Endothelial cell of umbilical vein (primary cell): ENCODE measurements at regions not wholly inside any gene's neighbourhood (a gene's known extent, or its start where the extent isn't known, plus 50 kb on each side); places are given as distances from the start of the nearest gene placed in this dataset.

Experiments
- BruUV-seq: library from RNA; stranded (reverse); fragments of 400-500 nt; replicated peaks from 2 replicates; lab custom pipeline; 2021; lab: Mats Ljungman, UMichigan
- CTCF ChIA-PET: fragments of 300-600, 350-600 bp; sonication (Branson Sonifier 250); formaldehyde crosslinking; loops from one replicate; lab custom pipeline; 2021; ENCODE audit warnings: antibody characterized with exemption, inconsistent platforms; lab: Charles Lee
- POLR2A ChIA-PET: fragments of 300-600, 350-600 bp; sonication (Branson Sonifier 250); formaldehyde crosslinking; loops from one replicate; lab custom pipeline; 2021; ENCODE audit warnings: antibody characterized with exemption, inconsistent platforms; lab: Charles Lee
- DNase-seq: peaks from one replicate; pipeline ENCODE4 v3.0.0-alpha.2; 2011; ENCODE audit warnings: low read depth, low spot score
- FAIRE-seq: peaks from 2 replicates; lab custom pipeline; 2011; peaks lifted over from hg19 to GRCh38; lab: Jason Lieb, UNC
- H2AFZ ChIP-seq: 2 replicates; pipeline ENCODE4 v1.6.0; 2012; ENCODE audit warnings: low read depth, low read length, control low read depth, inconsistent platforms
- H3K27ac ChIP-seq: 2 replicates; pipeline ENCODE4 v1.5.1; 2011; ENCODE audit warnings: low read depth, mild to moderate bottlenecking, control low read depth, low read length, moderate library complexity; ENCODE audit not compliant: insufficient read depth
- H3K27me3 ChIP-seq, 2 experiments: 2 replicates each; pipeline versions ENCODE4 v1.6.0 to v1.6.1; 2011; ENCODE audit warnings: low read length in 2 of 2, mixed read lengths in 1 of 2; ENCODE audit not compliant: control insufficient read depth in 2 of 2, insufficient read depth in 2 of 2
- H3K36me3 ChIP-seq, 2 experiments: 2 replicates in 1 of 2; 3 replicates in 1 of 2; pipeline ENCODE4 v1.5.1; 2011; ENCODE audit warnings: low read length in 2 of 2, mild to moderate bottlenecking in 1 of 2, moderate library complexity in 1 of 2; ENCODE audit not compliant: control insufficient read depth in 2 of 2, insufficient read depth in 2 of 2; ENCODE audit errors: extremely low read depth in 1 of 2
- H3K4me1 ChIP-seq: 3 replicates; pipeline ENCODE4 v1.5.1; 2011; ENCODE audit warnings: mild to moderate bottlenecking, low read length; ENCODE audit not compliant: control insufficient read depth, insufficient read depth; ENCODE audit errors: extremely low read depth
- H3K4me2 ChIP-seq: 2 replicates; pipeline ENCODE4 v1.6.1; 2011; ENCODE audit warnings: low read length, control low read depth, mixed read lengths; ENCODE audit not compliant: insufficient read depth
- H3K4me3 ChIP-seq, 3 experiments: fragments of 200-600 bp in 1 of 3; sonication (generic), shearing (Covaris generic) in 1 of 3; replicated peaks in 1 of 3; 2 replicates each; pipeline ENCODE4 v1.5.1; 2011 to 2016; ENCODE audit warnings: control low read depth in 3 of 3, low read length in 3 of 3, mild to moderate bottlenecking in 2 of 3, inconsistent platforms in 1 of 3, low read depth in 1 of 3, moderate library complexity in 1 of 3; ENCODE audit not compliant: insufficient read depth in 1 of 3
- H3K79me2 ChIP-seq: 2 replicates; pipeline ENCODE4 v1.6.0; 2012; ENCODE audit warnings: low read length, inconsistent platforms; ENCODE audit not compliant: control insufficient read depth, insufficient read depth
- H3K9ac ChIP-seq: replicated peaks from 2 replicates; pipeline ENCODE3; 2011; ENCODE audit warnings: low read length, control low read depth; ENCODE audit not compliant: insufficient read depth; ENCODE audit errors: extremely low read depth
- H3K9me1 ChIP-seq: replicated peaks from 3 replicates; pipeline ENCODE4 v1.6.0; 2011; ENCODE audit warnings: mild to moderate bottlenecking, low read length; ENCODE audit not compliant: control insufficient read depth, insufficient read depth; ENCODE audit errors: extremely low read depth
- H3K9me3 ChIP-seq: replicated peaks from 2 replicates; pipeline ENCODE4 v1.5.1; 2012; ENCODE audit warnings: low read length, inconsistent platforms; ENCODE audit not compliant: control insufficient read depth, insufficient read depth
- H4K20me1 ChIP-seq: replicated peaks from 2 replicates; pipeline ENCODE3; 2011; ENCODE audit warnings: mild to moderate bottlenecking, low read length; ENCODE audit not compliant: control insufficient read depth, insufficient read depth; ENCODE audit errors: extremely low read depth
- EZH2 ChIP-seq: IDR thresholded peaks from 2 replicates; pipeline ENCODE4 v1.6.1; 2012; ENCODE audit warnings: borderline replicate concordance, low read depth, mild to moderate bottlenecking, moderate library complexity, low read length, inconsistent platforms; ENCODE audit not compliant: severe bottlenecking
- FOS ChIP-seq: IDR thresholded peaks from 2 replicates; pipeline ENCODE4 v1.6.1; 2011; ENCODE audit warnings: mild to moderate bottlenecking, low read length, moderate library complexity, borderline replicate concordance; ENCODE audit not compliant: insufficient read depth
- GATA2 ChIP-seq: IDR thresholded peaks from 2 replicates; pipeline ENCODE4 v1.7.0; 2011; ENCODE audit warnings: low read depth, mild to moderate bottlenecking, moderate library complexity, mixed read lengths, low read length; ENCODE audit not compliant: insufficient read length, insufficient read depth
- JUN ChIP-seq: IDR thresholded peaks from 2 replicates; pipeline ENCODE4 v1.6.1; 2011; ENCODE audit warnings: borderline replicate concordance, low read depth; ENCODE audit not compliant: insufficient read length, insufficient read depth
- MYC ChIP-seq: IDR thresholded peaks from one replicate; pipeline ENCODE4 v1.6.1; 2011; ENCODE audit warnings: mild to moderate bottlenecking, low read depth, low read length
- POLR2A ChIP-seq: IDR thresholded peaks from 2 replicates; pipeline ENCODE4 v1.6.1; 2012; ENCODE audit warnings: low read depth, mild to moderate bottlenecking, control low read depth, low read length
- POLR2AphosphoS5 ChIP-seq: IDR thresholded peaks from 2 replicates; pipeline ENCODE4 v1.6.1; 2012; ENCODE audit warnings: low read depth, mild to moderate bottlenecking, control low read depth, low read length, moderate library complexity; ENCODE audit not compliant: insufficient read depth
- dilution Hi-C: fragments of 300-500 bp; cut with MboI; formaldehyde crosslinking; loops from one replicate; pipeline ENCODE4 v1.15.0; 2019; ENCODE audit warnings: low sequenced_read_pairs; ENCODE audit not compliant: extremely low pct_ligation_motif_present
- intact Hi-C: fragments of 100-400 bp; cut with micrococcal nuclease; formaldehyde crosslinking; loops from one replicate; pipeline ENCODE4 v1.10.0; 2022
- TF ChIP-seq, protein P1 (sequence below): IDR thresholded peaks from 2 replicates; pipeline ENCODE4 v1.6.1; 2011; ENCODE audit not compliant: insufficient read depth, insufficient read length
- TF ChIP-seq, protein P2 (sequence below), 2 donors: IDR thresholded peaks; 1 replicate in 1 of 2; 2 replicates in 1 of 2; pipeline ENCODE4 v1.5.1; 2011; ENCODE audit warnings: low read length in 2 of 2, mild to moderate bottlenecking in 2 of 2, moderate library complexity in 2 of 2, control low read depth in 1 of 2, inconsistent platforms in 1 of 2, low read depth in 1 of 2; ENCODE audit not compliant: insufficient read depth in 1 of 2; ENCODE audit errors: extremely low read depth in 1 of 2

DNA sequence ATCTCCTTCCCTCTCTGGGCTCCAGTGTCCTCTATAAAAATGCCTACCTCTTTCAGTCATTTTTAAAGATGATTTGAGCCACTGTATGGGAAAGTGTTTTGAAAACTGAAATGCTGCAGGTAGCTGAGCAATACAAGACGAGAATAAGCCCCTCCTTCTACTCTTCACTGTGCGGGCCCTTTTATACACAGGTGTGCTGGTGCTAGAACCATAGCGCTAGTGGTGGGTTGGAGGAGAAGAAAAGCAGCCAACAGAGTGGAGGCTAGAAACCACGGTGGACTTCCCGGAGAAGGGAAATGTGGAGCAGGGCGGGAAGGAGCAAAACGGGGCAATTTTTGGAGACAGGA lies 58.2 kb upstream of the DLX4 start:
- ChIA-PET POLR2A (no interaction called here), CTCF (interaction anchor here (0.8 to 1.6 kb wide), 3 partner anchors 10 to 86 kb away, joined by 3 to 5 read pairs (median 5); no protein-coding TSS in a partner anchor)
- Histone ChIP-seq H3K27ac (no peak overlapping the region), H3K9ac (no peak overlapping the region), H4K20me1 (no peaks in the 10 kb centered on the region), H3K9me3 (no peaks in the 10 kb centered on the region), H3K4me1 (no peaks in the 10 kb centered on the region), H3K36me3 (no peaks in the 10 kb centered on the region), H3K79me2 (no peaks in the 10 kb centered on the region), H3K9me1 (no peaks in the 10 kb centered on the region), H3K4me2 (no peak overlapping the region), H3K4me3 (no peak overlapping the region), H3K27me3 (peaks cover 74 to 78% of the 10 kb centered on the region in 2 experiments), H2AFZ (no peak overlapping the region)
- DNase-seq (no peak), FAIRE-seq (no peak)
- dilution Hi-C loops (no loop called here), intact Hi-C loops (no loop called here)
- BruUV-seq: no TSS peak
- TF ChIP-seq EZH2 (no peak), FOS (no peak), POLR2AphosphoS5 (no peak), GATA2 (no peak), JUN (no peak), MYC (no peak), POLR2A (no peak)
- TF ChIP-seq, protein P1, sequence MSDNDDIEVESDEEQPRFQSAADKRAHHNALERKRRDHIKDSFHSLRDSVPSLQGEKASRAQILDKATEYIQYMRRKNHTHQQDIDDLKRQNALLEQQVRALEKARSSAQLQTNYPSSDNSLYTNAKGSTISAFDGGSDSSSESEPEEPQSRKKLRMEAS: no peak
- TF ChIP-seq, protein P2, sequence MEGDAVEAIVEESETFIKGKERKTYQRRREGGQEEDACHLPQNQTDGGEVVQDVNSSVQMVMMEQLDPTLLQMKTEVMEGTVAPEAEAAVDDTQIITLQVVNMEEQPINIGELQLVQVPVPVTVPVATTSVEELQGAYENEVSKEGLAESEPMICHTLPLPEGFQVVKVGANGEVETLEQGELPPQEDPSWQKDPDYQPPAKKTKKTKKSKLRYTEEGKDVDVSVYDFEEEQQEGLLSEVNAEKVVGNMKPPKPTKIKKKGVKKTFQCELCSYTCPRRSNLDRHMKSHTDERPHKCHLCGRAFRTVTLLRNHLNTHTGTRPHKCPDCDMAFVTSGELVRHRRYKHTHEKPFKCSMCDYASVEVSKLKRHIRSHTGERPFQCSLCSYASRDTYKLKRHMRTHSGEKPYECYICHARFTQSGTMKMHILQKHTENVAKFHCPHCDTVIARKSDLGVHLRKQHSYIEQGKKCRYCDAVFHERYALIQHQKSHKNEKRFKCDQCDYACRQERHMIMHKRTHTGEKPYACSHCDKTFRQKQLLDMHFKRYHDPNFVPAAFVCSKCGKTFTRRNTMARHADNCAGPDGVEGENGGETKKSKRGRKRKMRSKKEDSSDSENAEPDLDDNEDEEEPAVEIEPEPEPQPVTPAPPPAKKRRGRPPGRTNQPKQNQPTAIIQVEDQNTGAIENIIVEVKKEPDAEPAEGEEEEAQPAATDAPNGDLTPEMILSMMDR (IDR thresholded peaks at IDR 0.05; ENCODE audit: extremely low read depth in 1 of 2, insufficient read depth in 1 of 2, low read depth in 1 of 2, low read length in 2 of 2): no peak
